ENCODE measurements at regions not wholly inside any gene's neighbourhood (a gene's known extent, or its start where the extent isn't known, plus 50 kb on each side); places are given as distances from the start of the nearest gene placed in this dataset.

- TF ChIP-seq CTCF (conservative IDR thresholded peaks at IDR 0.05; ENCODE audit: low read depth, low read length) (no peak), EZH2 (IDR thresholded peaks at IDR 0.05; ENCODE audit: low read length, unreplicated experiment) (no peak), EZH2phosphoT487 (IDR thresholded peaks at IDR 0.05; ENCODE audit: borderline replicate concordance, low read length) (no peak)
- no TSS peak for BruUV-seq (replicated peaks)
- CTCF ChIA-PET = no interaction called here
- no peaks in the 10 kb centered on the region for H3K36me3 ChIP-seq (ENCODE audit: low read depth, low read length)
- peak overlapping the region; percentile 42 for H3K4me2 ChIP-seq (ENCODE audit: low read length)
- POLR2A ChIA-PET (ENCODE audit: unreplicated experiment) = no interaction called here
- DNase-seq (peak; percentile 69), ATAC-seq (peak; percentile 78)
- H3K4me3 ChIP-seq (ENCODE audit: low read length) = no peak overlapping the region
- no peaks in the 10 kb centered on the region for H3K27me3 ChIP-seq (ENCODE audit: low read length)
- H3K9me2 ChIP-seq (replicated peaks; ENCODE audit: low read length) = no peaks in the 10 kb centered on the region
- H3K4me1 ChIP-seq (ENCODE audit: insufficient read depth, low read length) = peaks cover 20% of the 10 kb centered on the region
- H3K79me2 ChIP-seq (ENCODE audit: low read length) = no peaks in the 10 kb centered on the region
- H4K20me1 ChIP-seq (ENCODE audit: low read length) = no peaks in the 10 kb centered on the region
- H3K9ac ChIP-seq (ENCODE audit: low read length) = no peak overlapping the region
- intact Hi-C loops (cut with micrococcal nuclease) = loop anchor here (1.0 to 5.0 kb wide), 2 partner anchors 13 to 77 kb away; no protein-coding TSS in a partner anchor
- no peak overlapping the region for H2AFZ ChIP-seq (ENCODE audit: low read length)
- H3K9me3 ChIP-seq (ENCODE audit: low read length) = no peaks in the 10 kb centered on the region
- H3F3A ChIP-seq (ENCODE audit: low read length, unreplicated experiment) = no peaks in the 10 kb centered on the region
- H3K27ac ChIP-seq (ENCODE audit: low read length) = peak overlapping the region; percentile 53
These were observed 779.5 kb upstream of the LRRTM1 start for GRCh38 chr2:81084101-81084500.

GRCh38 chr2:81078631-81079030, 774.1 kb upstream of the LRRTM1 start:
- ChIA-PET POLR2A (ENCODE audit: unreplicated experiment) (no interaction called here), CTCF (no interaction called here)
- TF ChIP-seq CTCF (conservative IDR thresholded peaks at IDR 0.05; ENCODE audit: low read depth, low read length) = no peak
- no peak for TF ChIP-seq EZH2 (IDR thresholded peaks at IDR 0.05; ENCODE audit: low read length, unreplicated experiment)
- no peak for TF ChIP-seq EZH2phosphoT487 (IDR thresholded peaks at IDR 0.05; ENCODE audit: borderline replicate concordance, low read length)
- Histone ChIP-seq H3K27ac (ENCODE audit: low read length) (no peak overlapping the region), H3K9me3 (ENCODE audit: low read length) (no peaks in the 10 kb centered on the region), H3K4me2 (ENCODE audit: low read length) (no peak overlapping the region), H3K9me2 (replicated peaks; ENCODE audit: low read length) (no peaks in the 10 kb centered on the region), H3K4me1 (ENCODE audit: insufficient read depth, low read length) (peaks cover 18% of the 10 kb centered on the region), H3F3A (ENCODE audit: low read length, unreplicated experiment) (no peaks in the 10 kb centered on the region), H4K20me1 (ENCODE audit: low read length) (no peaks in the 10 kb centered on the region), H3K9ac (ENCODE audit: low read length) (no peak overlapping the region), H3K36me3 (ENCODE audit: low read depth, low read length) (no peaks in the 10 kb centered on the region), H3K79me2 (ENCODE audit: low read length) (no peaks in the 10 kb centered on the region), H3K27me3 (ENCODE audit: low read length) (no peaks in the 10 kb centered on the region), H3K4me3 (ENCODE audit: low read length) (no peak overlapping the region), H2AFZ (ENCODE audit: low read length) (no peak overlapping the region)
- no peak for ATAC-seq
- no peak for DNase-seq
- no TSS peak for BruUV-seq (replicated peaks)
- intact Hi-C loops (cut with micrococcal nuclease) = no loop called here

GRCh38 chr2:81078102-81078501, 773.5 kb upstream of the LRRTM1 start:
- Histone ChIP-seq H3K4me3 (ENCODE audit: low read length) (no peak overlapping the region), H4K20me1 (ENCODE audit: low read length) (no peaks in the 10 kb centered on the region), H3K9me2 (replicated peaks; ENCODE audit: low read length) (no peaks in the 10 kb centered on the region), H3K79me2 (ENCODE audit: low read length) (no peaks in the 10 kb centered on the region), H3K36me3 (ENCODE audit: low read depth, low read length) (no peaks in the 10 kb centered on the region), H3K4me2 (ENCODE audit: low read length) (no peak overlapping the region), H3K4me1 (ENCODE audit: insufficient read depth, low read length) (peaks cover 12% of the 10 kb centered on the region; the same call in 1 of the 2 replicates), H2AFZ (ENCODE audit: low read length) (no peak overlapping the region), H3K27me3 (ENCODE audit: low read length) (no peaks in the 10 kb centered on the region), H3F3A (ENCODE audit: low read length, unreplicated experiment) (no peaks in the 10 kb centered on the region), H3K9ac (ENCODE audit: low read length) (no peak overlapping the region), H3K9me3 (ENCODE audit: low read length) (no peaks in the 10 kb centered on the region), H3K27ac (ENCODE audit: low read length) (no peak overlapping the region)
- no TSS peak for BruUV-seq (replicated peaks)
- CTCF ChIA-PET = no interaction called here
- no peak for TF ChIP-seq CTCF (conservative IDR thresholded peaks at IDR 0.05; ENCODE audit: low read depth, low read length)
- no peak for TF ChIP-seq EZH2 (IDR thresholded peaks at IDR 0.05; ENCODE audit: low read length, unreplicated experiment)
- TF ChIP-seq EZH2phosphoT487 (IDR thresholded peaks at IDR 0.05; ENCODE audit: borderline replicate concordance, low read length) = no peak
- ATAC-seq (no peak), DNase-seq (no peak)
- POLR2A ChIA-PET (ENCODE audit: unreplicated experiment) = no interaction called here
- intact Hi-C loops (cut with micrococcal nuclease) = no loop called here
